MG63 (cell line): ENCODE measurements at regions not wholly inside any gene's neighbourhood (a gene's known extent, or its start where the extent isn't known, plus 50 kb on each side); places are given as distances from the start of the nearest gene placed in this dataset.

Experiments
- DNase-seq: peaks from one replicate; pipeline ENCODE4 v3.0.0-alpha.2; 2020
- H3K27me3 ChIP-seq: fragments of 250-450 bp; sonication (Bioruptor Pico); 2 replicates; pipeline ENCODE4 v1.5.1; 2020; ENCODE audit warnings: mild to moderate bottlenecking, moderate library complexity
- H3K36me3 ChIP-seq: fragments of 250-450 bp; sonication (Bioruptor Pico); 2 replicates; pipeline ENCODE4 v1.5.1; 2020; ENCODE audit warnings: mild to moderate bottlenecking, moderate library complexity
- H3K4me3 ChIP-seq: fragments of 250-450 bp; sonication (Bioruptor Pico); 2 replicates; pipeline ENCODE4 v1.5.1; 2020; ENCODE audit warnings: mild to moderate bottlenecking, moderate library complexity
- H3K9me3 ChIP-seq: fragments of 250-450 bp; sonication (Bioruptor Pico); 2 replicates; pipeline ENCODE4 v1.5.1; 2020; ENCODE audit warnings: mild to moderate bottlenecking, moderate library complexity

GRCh38 chr5:18213666-18214065 lies 579.4 kb downstream of the TAF11L14 start:
- no peaks in the 10 kb centered on the region; the same call in 1 of the 2 replicates for H3K9me3 ChIP-seq
- no peak overlapping the region for H3K4me3 ChIP-seq
- no peaks in the 10 kb centered on the region for H3K36me3 ChIP-seq
- H3K27me3 ChIP-seq: no peaks in the 10 kb centered on the region
- DNase-seq: no peak

DNA sequence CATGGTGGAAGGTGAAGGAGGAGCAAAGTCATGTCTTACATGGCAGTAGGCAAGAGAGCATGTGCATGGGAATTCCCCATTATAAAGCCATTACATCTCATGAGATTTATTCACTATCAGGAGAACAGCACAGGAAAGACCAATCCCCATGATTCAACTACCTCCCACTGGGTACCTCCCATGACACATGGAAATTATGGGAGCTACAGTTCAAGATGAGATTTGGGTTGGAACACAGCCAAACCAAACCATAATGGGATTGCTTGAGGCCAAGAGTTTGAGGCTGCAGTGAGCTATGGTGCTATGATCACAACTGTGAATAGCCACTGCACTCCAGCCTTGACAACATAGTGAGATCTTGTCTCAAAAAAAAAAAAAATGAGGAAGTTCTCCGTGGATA lies 581.8 kb downstream of the TAF11L14 start:
- Histone ChIP-seq H3K27me3 (no peaks in the 10 kb centered on the region), H3K36me3 (no peaks in the 10 kb centered on the region), H3K4me3 (no peak overlapping the region), H3K9me3 (no peaks in the 10 kb centered on the region; the same call in 1 of the 2 replicates)
- DNase-seq: peak; percentile 7

DNA sequence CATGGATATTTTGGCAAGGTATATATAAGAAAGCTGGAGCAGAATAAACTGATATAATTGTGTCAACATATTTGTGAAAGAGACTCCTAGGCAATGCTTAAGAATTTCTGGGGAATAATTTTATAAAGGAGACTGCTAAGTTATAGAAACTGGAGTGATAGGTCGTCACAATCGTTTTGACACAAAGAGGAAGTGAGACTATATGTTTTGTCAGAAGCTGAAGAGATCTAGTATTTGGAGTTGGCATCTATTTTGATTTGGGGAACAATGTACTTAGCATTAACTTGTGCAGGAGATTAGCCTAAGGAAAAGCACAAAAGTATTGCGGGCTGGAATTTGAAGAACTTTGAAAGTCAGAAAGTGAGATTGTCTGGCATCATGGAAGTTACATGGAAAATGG lies 582.5 kb downstream of the TAF11L14 start:
- Histone ChIP-seq H3K27me3 (no peaks in the 10 kb centered on the region), H3K36me3 (no peaks in the 10 kb centered on the region), H3K4me3 (no peak overlapping the region), H3K9me3 (no peaks in the 10 kb centered on the region; the same call in 1 of the 2 replicates)
- DNase-seq: no peak

- no peak overlapping the region for H3K4me3 ChIP-seq
These were observed 585.0 kb downstream of the TAF11L14 start for GRCh38 chr5:18219241-18219640.

GRCh38 chr5:18220631-18221030 lies 586.4 kb downstream of the TAF11L14 start:
- H3K4me3 ChIP-seq: no peak overlapping the region
- no peaks in the 10 kb centered on the region for H3K36me3 ChIP-seq
- DNase-seq: no peak
- no peaks in the 10 kb centered on the region; the same call in 1 of the 2 replicates for H3K9me3 ChIP-seq
- H3K27me3 ChIP-seq: no peaks in the 10 kb centered on the region; the same call in 1 of the 2 replicates

More at GRCh38 chr5:18219241-18219640, 585.0 kb downstream of the TAF11L14 start:
- H3K9me3 ChIP-seq: no peaks in the 10 kb centered on the region; the same call in 1 of the 2 replicates
- DNase-seq: no peak
- no peaks in the 10 kb centered on the region for H3K36me3 ChIP-seq
- no peaks in the 10 kb centered on the region for H3K27me3 ChIP-seq

GRCh38 chr5:18236386-18236785 lies 602.1 kb downstream of the TAF11L14 start:
- Histone ChIP-seq H3K27me3 (peaks cover 5% of the 10 kb centered on the region), H3K36me3 (no peaks in the 10 kb centered on the region), H3K9me3 (peaks cover 3% of the 10 kb centered on the region; the same call in 1 of the 2 replicates), H3K4me3 (no peak overlapping the region)
- DNase-seq: no peak

- no peaks in the 10 kb centered on the region for H3K36me3 ChIP-seq
- peaks cover 5% of the 10 kb centered on the region for H3K27me3 ChIP-seq
- H3K4me3 ChIP-seq: no peak overlapping the region
- no peak for DNase-seq
- peaks cover 3% of the 10 kb centered on the region; the same call in 1 of the 2 replicates for H3K9me3 ChIP-seq
These were observed 604.1 kb downstream of the TAF11L14 start for GRCh38 chr5:18238321-18238720.

DNA sequence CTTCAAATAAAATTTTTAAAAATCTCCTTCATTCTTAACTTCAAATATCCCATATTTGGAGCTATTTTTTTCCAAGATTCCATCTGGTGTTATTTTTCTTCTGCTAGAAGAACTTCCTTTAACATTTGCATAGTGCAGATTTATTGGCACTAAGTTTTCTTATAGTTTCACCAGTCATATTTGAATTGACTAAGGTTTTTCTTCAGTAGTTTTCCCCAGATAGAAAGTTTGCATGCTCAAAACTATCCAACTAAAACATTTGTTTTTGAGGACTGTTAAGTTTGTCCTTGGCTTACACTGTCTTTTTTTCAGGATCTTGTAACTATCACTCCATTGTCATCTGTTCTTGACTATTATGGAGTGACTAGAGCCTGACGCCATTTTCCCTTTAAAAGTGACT lies 606.7 kb downstream of the TAF11L14 start:
- H3K9me3 ChIP-seq: peaks cover 3% of the 10 kb centered on the region; the same call in 1 of the 2 replicates
- peaks cover 5% of the 10 kb centered on the region; the same call in 1 of the 2 replicates for H3K27me3 ChIP-seq
- DNase-seq: no peak
- no peaks in the 10 kb centered on the region for H3K36me3 ChIP-seq
- H3K4me3 ChIP-seq: no peak overlapping the region

DNA sequence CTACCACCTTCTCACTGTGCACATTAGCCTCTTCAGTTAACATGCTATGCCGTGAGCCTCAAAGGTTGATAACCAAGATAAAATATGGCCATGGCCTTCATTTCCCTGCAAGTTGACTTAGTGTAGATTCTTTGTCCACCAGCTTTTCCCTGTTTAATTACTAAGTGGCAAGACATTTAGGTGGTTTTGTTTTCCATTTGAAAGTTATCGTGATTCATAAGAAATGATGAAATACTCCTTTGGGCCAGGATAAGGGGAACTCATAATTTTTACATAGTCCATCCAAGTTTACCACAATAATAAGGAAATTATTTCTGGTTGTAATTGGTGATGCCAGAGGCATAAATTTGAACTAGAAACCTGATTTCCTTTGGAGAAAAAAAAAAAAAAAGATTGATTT lies 609.6 kb downstream of the TAF11L14 start:
- DNase-seq: no peak
- Histone ChIP-seq H3K27me3 (peaks cover 5% of the 10 kb centered on the region; the same call in 1 of the 2 replicates), H3K36me3 (no peaks in the 10 kb centered on the region), H3K9me3 (peaks cover 3% of the 10 kb centered on the region; the same call in 1 of the 2 replicates), H3K4me3 (no peak overlapping the region)

DNA sequence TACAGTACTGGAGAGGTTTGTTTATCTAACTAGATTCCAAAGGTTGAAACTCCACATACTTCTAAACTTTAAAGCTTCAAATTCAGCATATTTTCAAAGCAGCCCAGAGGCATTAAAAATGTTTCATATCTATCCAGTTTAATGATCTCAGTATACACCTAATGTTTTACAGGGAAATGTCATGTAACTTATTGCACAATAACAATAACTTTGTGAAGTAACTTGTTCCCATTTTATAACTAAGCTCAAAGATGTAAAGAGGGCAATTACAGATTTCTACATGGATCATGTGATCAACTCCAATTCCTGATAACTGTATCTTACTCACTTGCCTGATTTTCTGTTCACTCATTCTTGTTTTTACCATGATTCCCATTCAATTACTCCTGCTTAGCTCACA lies 610.0 kb downstream of the TAF11L14 start:
- peaks cover 3% of the 10 kb centered on the region; the same call in 1 of the 2 replicates for H3K9me3 ChIP-seq

GRCh38 chr5:18252559-18252958 lies 618.3 kb downstream of the TAF11L14 start:
- Histone ChIP-seq H3K27me3 (no peaks in the 10 kb centered on the region), H3K9me3 (peaks cover 6% of the 10 kb centered on the region), H3K4me3 (no peak overlapping the region), H3K36me3 (no peaks in the 10 kb centered on the region)
- no peak for DNase-seq

More for the DNA sequence above, 610.0 kb downstream of the TAF11L14 start:
- H3K27me3 ChIP-seq: peaks cover 5% of the 10 kb centered on the region; the same call in 1 of the 2 replicates
- no peaks in the 10 kb centered on the region for H3K36me3 ChIP-seq
- no peak overlapping the region for H3K4me3 ChIP-seq
- DNase-seq: no peak

GRCh38 chr5:18264126-18264882 lies 630.0 kb downstream of the TAF11L14 start:
- peaks cover 4% of the 10 kb centered on the region; the same call in 1 of the 2 replicates for H3K27me3 ChIP-seq
- no peaks in the 10 kb centered on the region for H3K36me3 ChIP-seq
- no peak overlapping the region for H3K4me3 ChIP-seq
- DNase-seq: no peak
- H3K9me3 ChIP-seq: 0 out of 2 replicates have a peak, but pooled peaks cover 2% of the 10 kb centered on the region

- Histone ChIP-seq H3K27me3 (peaks cover 3% of the 10 kb centered on the region; the same call in 1 of the 2 replicates), H3K36me3 (no peaks in the 10 kb centered on the region), H3K4me3 (no peak overlapping the region), H3K9me3 (no peaks in the 10 kb centered on the region)
- no peak for DNase-seq
These were observed 636.5 kb downstream of the TAF11L14 start for GRCh38 chr5:18270635-18271338.

GRCh38 chr5:18276939-18277338 lies 642.7 kb downstream of the TAF11L14 start:
- Histone ChIP-seq H3K36me3 (no peaks in the 10 kb centered on the region), H3K9me3 (no peaks in the 10 kb centered on the region), H3K27me3 (no peaks in the 10 kb centered on the region; the same call in 1 of the 2 replicates), H3K4me3 (no peak overlapping the region)
- no peak for DNase-seq

GRCh38 chr5:18281947-18282581 lies 647.8 kb downstream of the TAF11L14 start:
- Histone ChIP-seq H3K27me3 (no peaks in the 10 kb centered on the region; the same call in 1 of the 2 replicates), H3K4me3 (no peak overlapping the region), H3K9me3 (no peaks in the 10 kb centered on the region), H3K36me3 (no peaks in the 10 kb centered on the region)
- DNase-seq: no peak

DNA sequence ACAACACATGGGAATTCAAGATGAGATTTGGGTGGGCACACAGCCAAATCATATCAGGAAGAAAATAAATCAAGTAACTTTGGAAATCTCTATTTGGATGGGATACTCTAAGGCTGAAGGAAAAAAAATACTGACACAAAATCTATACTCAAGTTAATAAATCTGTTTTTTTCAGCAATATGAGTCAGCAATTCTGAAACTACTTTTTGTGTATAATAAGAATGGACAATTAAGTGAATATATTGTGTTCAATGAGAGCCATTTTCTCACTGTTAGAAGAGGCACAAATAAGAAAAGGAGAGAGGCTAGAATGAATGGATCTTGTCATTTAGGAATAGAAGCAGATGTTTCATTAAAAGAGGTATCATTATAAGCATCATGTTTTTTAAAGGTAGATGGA lies 651.0 kb downstream of the TAF11L14 start:
- H3K9me3 ChIP-seq: no peaks in the 10 kb centered on the region
- no peak for DNase-seq
- peaks cover 9% of the 10 kb centered on the region; the same call in 1 of the 2 replicates for H3K27me3 ChIP-seq
- H3K4me3 ChIP-seq: no peak overlapping the region
- H3K36me3 ChIP-seq: no peaks in the 10 kb centered on the region

DNA sequence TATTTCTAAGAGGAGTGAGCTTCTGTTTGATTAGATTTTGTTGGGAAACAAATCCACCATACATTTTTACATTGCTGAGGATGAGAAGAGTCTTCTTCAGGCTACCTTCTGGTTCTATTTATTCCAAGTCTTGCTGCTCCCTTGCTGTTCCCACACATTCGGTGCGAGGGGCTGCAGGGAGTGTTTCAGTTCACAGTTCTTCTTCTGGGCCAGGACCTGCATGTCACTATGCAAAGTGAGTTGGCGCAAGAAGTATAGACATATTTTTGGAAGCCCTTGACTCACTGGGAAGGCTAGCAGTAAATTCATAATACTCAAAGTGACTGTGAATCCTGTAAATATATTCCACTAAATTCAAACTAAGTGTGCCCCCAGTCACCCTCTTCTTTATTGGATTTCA lies 657.9 kb downstream of the TAF11L14 start:
- Histone ChIP-seq H3K4me3 (no peak overlapping the region), H3K27me3 (peaks cover 24% of the 10 kb centered on the region), H3K9me3 (no peaks in the 10 kb centered on the region), H3K36me3 (no peaks in the 10 kb centered on the region)
- no peak for DNase-seq
